Smooth muscle cell (in vitro differentiated cells): ENCODE measurements at regions not wholly inside any gene's neighbourhood (a gene's known extent, or its start where the extent isn't known, plus 50 kb on each side); places are given as distances from the start of the nearest gene placed in this dataset.

Experiments
- DNase-seq: peaks from one replicate; lab custom pipeline; 2025; ENCODE audit not compliant: unreplicated experiment; lab: John Stamatoyannopoulos, UW
- H2AFZ ChIP-seq: fragments of 200-600 bp; sonication (generic); 2 replicates; pipeline ENCODE4 v1.6.0; 2016; ENCODE audit warnings: antibody characterized with exemption, low read depth, mild to moderate bottlenecking
- H3F3A ChIP-seq: fragments of 200-600 bp; sonication (generic); 2 replicates; pipeline ENCODE4 v1.6.0; 2017; ENCODE audit warnings: antibody characterized with exemption, low read depth
- H3K27ac ChIP-seq: fragments of 200-600 bp; sonication (generic); 2 replicates; pipeline ENCODE4 v1.5.1; 2016; ENCODE audit warnings: low read depth, mild to moderate bottlenecking
- H3K27me3 ChIP-seq: fragments of 200-600 bp; sonication (generic); 2 replicates; pipeline ENCODE4 v1.6.1; 2016; ENCODE audit warnings: low read depth, mild to moderate bottlenecking
- H3K36me3 ChIP-seq: fragments of 200-600 bp; sonication (generic); 2 replicates; pipeline ENCODE4 v1.5.1; 2016; ENCODE audit warnings: low read depth
- H3K4me1 ChIP-seq: fragments of 200-600 bp; sonication (generic); 2 replicates; pipeline ENCODE4 v1.5.1; 2016; ENCODE audit warnings: low read depth
- H3K4me2 ChIP-seq: fragments of 200-600 bp; sonication (generic); 2 replicates; pipeline ENCODE4 v1.6.0; 2016; ENCODE audit warnings: mild to moderate bottlenecking
- H3K4me3 ChIP-seq: fragments of 200-600 bp; sonication (generic); 2 replicates; pipeline ENCODE4 v1.5.1; 2016; ENCODE audit warnings: mild to moderate bottlenecking
- H3K79me2 ChIP-seq: fragments of 200-600 bp; sonication (generic); 2 replicates; pipeline ENCODE4 v1.6.0; 2016; ENCODE audit warnings: low read depth, mild to moderate bottlenecking
- H3K9ac ChIP-seq: fragments of 200-600 bp; sonication (generic); 2 replicates; pipeline ENCODE4 v1.6.0; 2016; ENCODE audit warnings: low read depth
- H3K9me3 ChIP-seq: fragments of 200-600 bp; sonication (generic); replicated peaks from 2 replicates; pipeline ENCODE4 v1.5.1; 2016; ENCODE audit warnings: low read depth
- H4K20me1 ChIP-seq: fragments of 200-600 bp; sonication (generic); 2 replicates; pipeline ENCODE4 v1.6.0; 2016; ENCODE audit warnings: low read depth
- CTCF ChIP-seq: fragments of 200-600 bp; sonication (generic); IDR thresholded peaks from 2 replicates; pipeline ENCODE4 v1.5.1; 2017; ENCODE audit warnings: borderline replicate concordance, mild to moderate bottlenecking, antibody characterized with exemption; ENCODE audit not compliant: insufficient read depth, poor library complexity, severe bottlenecking
- WGBS: methylation state at CpG from one replicate; pipeline ENCODE4 v1.1.7; 2016; ENCODE audit warnings: low lambda C conversion rate; 5-methylcytosine and 5-hydroxymethylcytosine counted together

- Histone ChIP-seq H4K20me1 (no peaks in the 10 kb centered on the region), H3F3A (no peaks in the 10 kb centered on the region), H3K27ac (no peak overlapping the region), H3K9me3 (no peaks in the 10 kb centered on the region), H3K36me3 (no peaks in the 10 kb centered on the region), H3K4me1 (no peaks in the 10 kb centered on the region), H3K79me2 (no peaks in the 10 kb centered on the region), H3K27me3 (no peaks in the 10 kb centered on the region), H3K4me3 (no peak overlapping the region), H3K9ac (no peak overlapping the region), H3K4me2 (no peak overlapping the region), H2AFZ (no peak overlapping the region)
- TF ChIP-seq CTCF, result no peak
- DNase-seq, result no peak
These were observed 497.2 kb downstream of the FLRT2 start for GRCh38 chr14:86027144-86027543.

DNA sequence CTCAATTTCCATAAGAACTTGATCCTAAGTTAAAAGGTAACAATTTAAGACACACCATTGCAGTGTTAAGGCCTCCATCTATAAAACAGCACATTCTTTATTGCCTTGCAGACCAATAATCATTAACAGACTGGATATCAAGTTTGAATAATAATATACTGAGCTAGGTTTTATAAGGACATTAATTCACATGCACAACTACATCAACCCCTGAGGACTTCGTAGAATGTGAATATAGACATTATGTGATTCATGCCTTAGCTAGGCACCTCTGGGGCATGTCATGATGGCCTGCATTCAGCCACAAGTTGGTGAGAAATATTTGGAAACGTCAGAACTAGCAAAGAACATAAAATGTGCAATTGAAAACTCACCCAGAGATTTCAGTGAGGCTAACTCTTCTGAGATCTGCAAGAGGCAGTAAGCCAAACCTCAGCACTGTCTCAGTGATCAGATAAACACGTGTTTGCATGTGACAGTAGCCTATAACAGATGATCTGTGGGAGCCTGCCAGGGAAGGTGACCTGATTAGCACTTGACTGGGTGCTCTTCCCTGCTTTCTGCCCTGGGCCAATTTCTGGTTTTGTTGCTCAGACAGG lies 492.2 kb downstream of the FLRT2 start:
- H3K27me3 ChIP-seq, result no peaks in the 10 kb centered on the region
- no peaks in the 10 kb centered on the region for H3K36me3 ChIP-seq
- no peak for TF ChIP-seq CTCF
- no peak overlapping the region for H3K9ac ChIP-seq
- DNase-seq, result no peak
- no peak overlapping the region for H2AFZ ChIP-seq
- no peaks in the 10 kb centered on the region for H3K79me2 ChIP-seq
- no peaks in the 10 kb centered on the region for H3F3A ChIP-seq
- no peaks in the 10 kb centered on the region for H4K20me1 ChIP-seq
- 56% methylated on average over 3 of the region's 3 CpGs for WGBS
- no peak overlapping the region for H3K27ac ChIP-seq
- no peak overlapping the region for H3K4me2 ChIP-seq
- no peak overlapping the region for H3K4me3 ChIP-seq
- no peaks in the 10 kb centered on the region for H3K4me1 ChIP-seq
- no peaks in the 10 kb centered on the region for H3K9me3 ChIP-seq

DNA sequence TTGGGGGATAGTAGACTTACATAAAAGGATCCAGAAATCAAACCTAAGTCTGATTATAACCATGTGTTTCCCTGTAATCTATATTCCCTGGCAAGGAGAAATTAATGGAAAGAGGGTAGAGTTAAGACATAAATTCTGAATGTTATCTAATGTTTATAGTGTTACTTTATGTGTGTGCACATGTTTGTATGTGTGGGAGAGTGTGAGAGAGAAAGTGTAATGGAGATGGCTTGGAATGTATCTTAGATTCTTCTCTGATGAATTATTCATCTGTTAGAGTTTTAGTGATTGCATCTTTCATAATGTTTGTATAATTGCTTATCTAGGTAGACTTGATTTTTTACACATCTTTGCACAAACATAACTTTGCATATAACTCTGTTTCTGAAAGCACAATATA lies 490.9 kb downstream of the FLRT2 start:
- Histone ChIP-seq H3K4me3 (no peak overlapping the region), H3K27me3 (no peaks in the 10 kb centered on the region)

More for the DNA sequence above, 490.9 kb downstream of the FLRT2 start:
- TF ChIP-seq CTCF, result no peak
- no peak overlapping the region for H3K9ac ChIP-seq
- no peaks in the 10 kb centered on the region for H4K20me1 ChIP-seq
- no peaks in the 10 kb centered on the region for H3K79me2 ChIP-seq
- no peak for DNase-seq
- no peaks in the 10 kb centered on the region for H3K36me3 ChIP-seq
- H3K27ac ChIP-seq, result no peak overlapping the region
- H3K4me1 ChIP-seq, result no peaks in the 10 kb centered on the region
- no peak overlapping the region for H2AFZ ChIP-seq
- no peak overlapping the region for H3K4me2 ChIP-seq
- no peaks in the 10 kb centered on the region for H3F3A ChIP-seq
- H3K9me3 ChIP-seq, result no peaks in the 10 kb centered on the region
